NCI-H1092 treated with DMSO at 0.1 percent for 48 hours (cell line): ENCODE measurements at regions not wholly inside any gene's neighbourhood (a gene's known extent, or its start where the extent isn't known, plus 50 kb on each side); places are given as distances from the start of the nearest gene placed in this dataset.
A peak's percentile ranks its signal among the peaks of the same experiment; 100 is the strongest.

Experiments used
- DNase-seq: peaks from one replicate; lab custom pipeline; 2025; lab: John Stamatoyannopoulos, UW

DNA sequence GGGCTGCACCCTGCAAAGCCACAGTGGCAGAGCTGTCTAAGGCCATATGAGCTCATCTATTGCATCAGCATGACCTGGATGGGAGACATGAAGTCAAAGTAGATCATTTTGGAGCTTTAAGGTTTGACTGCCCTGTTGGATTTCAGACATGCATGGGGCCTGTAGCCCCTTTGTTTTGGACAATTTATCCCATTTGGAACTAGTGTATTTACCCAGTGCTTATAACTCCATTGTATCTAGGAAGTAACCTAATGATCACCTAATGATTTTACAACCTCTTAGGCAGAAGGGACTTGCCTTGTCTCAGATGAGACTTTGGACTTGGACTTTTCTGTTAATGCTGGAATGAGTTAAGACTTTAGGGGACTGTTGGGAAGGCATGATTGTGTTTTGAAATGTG is 575.4 kb downstream of the EPM2A start:
- no peak for DNase-seq

GRCh38 chr6:145161501-145161900 is 573.8 kb downstream of the EPM2A start:
- DNase-seq, result no peak

- DNase-seq, result no peak
Measured at GRCh38 chr6:145169726-145170224, 565.5 kb downstream of the EPM2A start.

DNA sequence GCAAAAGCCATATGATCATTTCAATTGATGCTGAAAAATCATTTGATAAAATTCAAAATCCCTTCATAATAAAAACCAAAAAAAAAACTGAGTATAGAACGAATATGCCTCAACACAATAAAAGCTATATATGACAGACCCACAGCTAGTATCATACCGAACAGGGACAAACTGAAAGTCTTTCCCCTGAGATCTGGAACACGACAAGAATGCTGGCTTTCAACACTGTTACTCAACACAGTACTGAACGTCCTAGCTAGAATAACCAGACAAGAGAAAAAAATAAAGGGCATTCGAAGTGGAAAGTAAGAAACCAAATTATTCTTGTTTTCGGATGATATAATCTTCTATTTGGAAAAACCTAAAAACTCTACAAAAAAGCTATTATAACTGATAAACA is 559.9 kb downstream of the EPM2A start:
- DNase-seq, result no peak

GRCh38 chr6:145178391-145178790 is 556.9 kb downstream of the EPM2A start:
- DNase-seq, result no peak

- no peak for DNase-seq
Measured at GRCh38 chr6:145187491-145188206, 547.7 kb downstream of the EPM2A start.

GRCh38 chr6:145189836-145190235 is 545.5 kb downstream of the EPM2A start:
- peak; percentile 13 for DNase-seq

DNA sequence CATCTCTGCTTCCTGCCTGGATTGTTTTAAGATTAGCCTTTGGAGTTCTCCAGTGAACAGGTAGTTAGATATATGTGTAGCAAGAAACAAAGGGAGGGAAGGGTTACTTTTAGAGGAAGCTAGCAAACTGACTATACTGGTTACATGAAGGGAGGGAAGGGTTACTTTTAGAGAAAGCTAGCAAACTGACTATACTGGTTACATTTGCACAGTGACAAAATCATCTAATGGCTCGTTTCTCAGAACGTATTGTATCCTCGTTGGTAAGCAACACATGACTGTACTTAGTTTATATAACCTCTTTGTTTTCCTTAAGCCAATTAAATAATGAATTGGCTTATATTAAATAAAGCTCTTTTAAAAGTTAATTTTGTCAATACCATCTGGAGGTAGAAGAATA is 540.9 kb downstream of the EPM2A start:
- no peak for DNase-seq

- no peak for DNase-seq
Measured at GRCh38 chr6:145199961-145200360, 535.4 kb downstream of the EPM2A start.

DNA sequence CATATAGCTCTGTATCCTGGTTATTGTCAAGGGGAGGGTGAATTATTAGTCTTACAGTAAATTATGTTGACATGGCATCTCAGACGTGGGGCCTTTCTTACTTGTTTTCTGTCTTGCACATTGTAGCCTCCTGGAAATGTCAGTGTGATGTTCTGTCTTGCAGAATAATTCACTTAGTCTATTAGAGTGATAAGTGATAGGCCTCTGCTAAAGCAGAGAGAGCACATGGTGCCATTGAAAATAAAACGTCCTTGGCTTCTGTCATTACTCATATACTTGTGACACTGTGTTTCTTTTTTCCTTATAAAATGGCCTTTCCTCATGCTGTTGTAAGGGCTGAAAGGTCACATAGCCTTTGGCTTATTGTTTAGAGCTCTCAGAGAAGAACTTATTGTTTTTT is 531.0 kb downstream of the EPM2A start:
- no peak for DNase-seq

- no peak for DNase-seq
Measured at GRCh38 chr6:145206247-145206907, 528.9 kb downstream of the EPM2A start.

DNA sequence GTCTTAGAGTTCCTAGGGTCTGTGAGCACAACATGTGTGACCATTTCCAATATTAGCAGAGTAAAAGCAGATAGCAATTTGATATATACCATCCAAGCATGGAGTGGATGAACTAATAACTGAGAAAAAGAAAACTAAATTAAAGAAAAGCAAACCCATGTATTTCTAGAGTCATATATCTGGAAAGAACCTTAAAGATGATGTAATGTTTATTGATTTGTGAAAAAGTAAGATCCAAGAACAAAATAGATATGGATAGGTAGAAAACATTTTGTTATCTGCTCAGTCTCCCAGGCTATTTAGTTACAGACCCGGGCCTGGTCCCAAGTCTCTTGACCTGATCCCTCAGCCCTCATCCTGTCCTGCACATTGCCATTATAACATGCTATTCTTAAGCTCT is 526.8 kb downstream of the EPM2A start:
- DNase-seq, result no peak

DNA sequence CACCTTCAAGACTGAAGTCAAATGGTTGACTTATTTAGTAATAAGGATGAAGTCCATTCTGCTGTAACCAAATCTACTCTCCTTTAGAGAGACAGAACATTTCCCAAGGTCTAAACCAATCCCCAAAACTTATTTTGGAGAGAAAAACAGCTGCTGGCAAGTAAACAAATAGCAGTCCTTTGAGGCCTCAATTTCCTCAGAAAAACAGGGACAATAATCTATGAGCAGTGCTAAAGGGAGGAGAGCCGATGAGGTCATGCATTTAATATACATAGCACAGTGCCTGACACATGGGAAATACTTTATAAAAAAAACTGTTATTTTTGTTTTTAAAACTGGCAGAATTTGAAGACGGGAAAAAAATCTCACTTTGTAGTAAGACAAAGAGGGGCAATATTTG is 526.0 kb downstream of the EPM2A start:
- no peak for DNase-seq

DNA sequence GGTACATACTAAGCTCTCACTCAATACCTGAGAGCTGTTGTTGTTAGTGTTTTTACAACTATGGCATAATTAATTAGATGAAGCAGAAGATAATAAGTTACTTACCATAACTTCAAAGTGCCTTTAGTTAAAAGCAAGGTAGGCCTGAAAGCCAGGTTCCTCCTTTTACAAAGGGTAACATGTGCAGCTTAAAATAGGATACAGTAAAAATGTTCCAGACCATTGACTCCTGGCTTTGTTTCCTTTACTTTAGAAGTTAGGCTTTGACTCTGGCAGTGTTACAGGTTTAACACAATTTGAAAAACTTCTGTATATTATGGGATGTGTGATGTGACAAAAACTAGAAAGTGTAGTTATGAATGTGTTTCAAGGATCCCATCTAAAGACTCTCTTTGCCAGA is 522.5 kb downstream of the EPM2A start:
- DNase-seq, result no peak

DNA sequence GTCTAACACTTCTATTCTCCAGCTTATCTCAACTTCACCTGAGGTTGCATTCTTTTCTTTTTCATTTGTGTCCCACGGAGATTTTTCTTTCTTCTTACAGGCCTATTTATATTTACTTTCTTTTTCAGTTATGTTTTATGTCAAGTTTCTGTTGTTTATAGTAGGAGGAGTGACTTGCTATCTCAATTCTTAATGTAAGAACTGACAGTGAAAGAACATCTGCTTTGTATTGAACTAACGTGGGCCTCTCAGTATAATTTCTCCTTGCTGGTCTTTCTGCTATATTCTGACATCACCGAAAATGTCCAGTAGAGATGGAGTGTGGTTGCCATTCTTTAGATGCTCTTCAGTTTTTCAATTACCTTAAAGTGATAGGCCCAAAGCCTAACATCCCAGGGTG is 521.7 kb downstream of the EPM2A start:
- DNase-seq, result no peak

DNA sequence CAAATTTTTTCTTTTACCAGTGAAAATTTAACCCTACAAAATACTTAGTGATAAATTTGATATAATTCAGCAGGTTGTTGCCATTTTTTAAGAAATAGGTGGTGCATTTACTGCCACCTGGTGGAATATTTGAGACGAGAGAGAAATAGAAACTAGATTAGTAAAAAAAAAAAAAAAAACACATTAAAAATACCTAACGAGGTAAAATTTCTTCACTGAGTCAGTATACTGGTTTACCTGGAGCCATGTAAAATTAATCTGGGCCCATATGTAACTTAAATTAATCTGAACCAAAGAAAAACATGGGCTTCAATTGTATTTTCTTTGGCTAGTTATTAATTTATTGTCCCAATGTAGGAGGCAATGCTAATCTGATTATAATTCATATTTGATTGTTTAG is 520.8 kb downstream of the EPM2A start:
- peak; percentile 7 for DNase-seq

DNA sequence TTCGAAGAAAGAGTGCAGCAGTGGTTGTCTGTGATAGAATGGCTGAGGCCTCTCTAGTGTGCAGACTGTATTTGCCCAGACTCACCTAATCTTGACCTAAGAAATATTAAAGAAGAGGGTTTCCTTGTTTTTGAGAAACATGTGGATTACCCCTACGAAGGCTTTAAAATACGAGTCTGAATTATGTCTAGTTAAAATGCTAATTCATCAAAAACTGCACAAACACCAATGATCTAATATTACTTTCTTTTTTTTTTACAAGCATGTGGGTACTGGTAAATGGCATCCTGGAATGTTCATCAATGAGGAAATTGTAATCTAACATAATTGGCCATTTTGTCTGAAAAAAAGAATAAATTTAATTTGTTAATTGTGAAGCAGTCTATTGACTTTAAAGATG is 510.9 kb downstream of the EPM2A start:
- no peak for DNase-seq

DNA sequence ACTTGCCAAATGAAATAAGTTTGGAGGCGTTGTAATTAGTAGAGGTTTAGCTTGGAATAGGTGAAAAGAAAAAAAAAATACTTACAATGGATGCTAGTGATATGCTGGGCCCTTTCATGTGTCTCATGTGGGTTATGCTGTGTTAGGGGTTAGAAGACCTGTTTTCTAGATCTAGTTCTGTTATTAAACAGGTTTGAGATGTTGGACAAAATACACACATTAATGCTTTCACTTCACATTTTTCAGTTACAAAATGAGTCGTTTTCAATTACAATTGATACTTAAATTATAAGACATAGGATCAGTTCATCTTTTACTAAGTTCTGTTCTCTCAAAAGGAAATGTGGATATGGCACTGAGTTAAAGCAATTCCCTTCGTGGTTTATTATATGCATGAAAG is 509.8 kb downstream of the EPM2A start:
- DNase-seq, result no peak

DNA sequence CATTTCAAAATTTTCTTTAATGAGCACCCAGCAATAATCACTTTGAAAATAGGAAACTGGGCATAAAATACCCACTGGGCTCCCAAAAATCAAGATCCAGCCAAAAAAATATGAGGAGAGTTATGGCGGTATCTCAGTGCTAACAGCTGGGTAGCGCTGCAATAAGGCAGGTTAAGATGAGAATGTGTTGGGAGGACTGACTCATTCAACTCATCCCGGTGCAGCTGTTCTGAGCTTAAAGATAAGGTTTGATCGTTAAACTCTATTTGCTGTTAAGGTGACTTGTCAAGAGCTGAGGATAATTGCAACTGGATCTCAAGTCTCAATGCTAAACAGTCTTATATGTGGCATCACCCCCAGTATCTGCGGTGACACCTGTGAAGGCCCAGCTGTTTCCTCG is 507.7 kb downstream of the EPM2A start:
- no peak for DNase-seq

DNA sequence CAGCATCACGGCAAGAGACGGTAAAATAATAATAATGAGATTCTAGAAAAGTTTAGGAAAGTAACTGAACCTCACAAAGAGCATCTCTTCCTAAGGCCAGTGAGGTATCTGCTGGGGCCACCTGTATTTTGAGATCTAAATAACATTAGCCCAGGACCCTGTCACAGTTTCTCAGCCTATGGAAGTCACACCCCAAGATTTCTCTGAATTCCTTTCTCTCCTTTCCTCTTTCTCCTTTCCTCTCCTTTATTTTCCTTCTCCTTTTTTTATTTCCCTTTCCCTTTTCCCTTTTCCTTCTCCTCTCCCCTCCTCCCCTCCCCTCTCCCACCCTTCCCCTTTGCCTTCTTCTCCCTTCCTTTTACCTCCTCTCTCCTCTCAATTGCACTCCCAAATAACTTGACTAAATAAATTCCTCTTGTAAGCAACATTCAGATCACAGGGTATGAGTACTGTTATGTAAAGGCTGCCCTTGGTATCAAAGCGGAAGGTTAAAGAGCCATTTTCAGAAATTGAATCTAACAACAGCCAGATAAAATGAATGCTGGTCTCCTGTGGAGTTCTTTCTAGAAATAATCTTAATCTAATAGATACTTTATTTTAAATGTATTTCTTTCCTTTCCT is 506.2 kb downstream of the EPM2A start:
- DNase-seq, result no peak

DNA sequence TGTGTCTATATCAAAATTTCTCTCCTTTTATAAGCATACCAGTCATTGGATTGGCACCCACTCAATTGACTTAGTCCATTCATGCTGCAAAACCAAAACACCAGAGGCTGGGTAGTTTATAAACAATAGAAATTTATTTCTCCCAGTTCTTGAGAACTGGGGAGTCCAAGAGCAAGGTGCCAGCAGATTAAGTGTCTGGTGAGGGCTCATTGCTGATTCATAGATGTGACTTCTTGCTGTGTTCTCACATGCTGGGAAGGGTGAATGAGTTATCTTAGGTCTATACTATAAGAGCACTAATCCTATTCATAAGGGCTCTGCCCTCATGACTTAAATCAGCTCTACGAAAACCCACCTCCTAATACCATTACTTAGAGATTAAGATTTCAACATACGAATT is 501.4 kb downstream of the EPM2A start:
- no peak for DNase-seq

DNA sequence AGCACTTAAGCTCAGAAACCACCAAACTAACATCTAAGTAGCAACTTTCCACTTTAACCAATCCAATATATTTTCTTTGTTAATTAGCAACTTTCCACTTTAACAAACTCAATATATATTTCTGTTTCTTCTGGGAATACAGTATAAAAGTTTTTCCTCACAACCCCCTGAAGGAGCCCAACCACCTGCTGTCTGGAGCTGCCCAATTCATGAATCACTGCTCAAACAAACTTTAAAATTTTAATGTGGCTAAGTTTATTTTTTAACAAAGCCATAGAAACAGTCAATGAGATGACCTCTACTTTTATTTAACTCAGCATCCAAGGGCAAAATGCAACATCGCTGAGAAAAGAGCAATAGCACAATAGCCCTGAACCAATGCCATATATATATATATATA is 500.1 kb downstream of the EPM2A start:
- DNase-seq, result no peak

GRCh38 chr6:145238787-145239186 is 496.5 kb downstream of the EPM2A start:
- DNase-seq, result no peak
